Activated CD4-positive, alpha-beta T cell treated with anti-CD3 and anti-CD28 coated beads, Interleukin-2, amount 50 U/mL, for 1 hour (primary cell): ENCODE measurements at regions not wholly inside any gene's neighbourhood (a gene's known extent, or its start where the extent isn't known, plus 50 kb on each side); places are given as distances from the start of the nearest gene placed in this dataset.
"Not testable (repeated sequence)": the region's sequence is repeated elsewhere in the genome, so short reads cannot be mapped to it uniquely, and the experiment has no call there.

ENCODE experiments used
- DNase-seq: peaks from one replicate; pipeline ENCODE4 v3.0.0-alpha.2; 2020

GRCh38 chr20:51955756-51956155, 153.4 kb upstream of the SALL4 start:
- no peak for DNase-seq

- DNase-seq = no peak
Measured at GRCh38 chr20:51953731-51954340, 151.5 kb upstream of the SALL4 start.

GRCh38 chr20:51950926-51951325, 148.6 kb upstream of the SALL4 start:
- no peak for DNase-seq

- DNase-seq = no peak
Measured at GRCh38 chr20:51946586-51946985, 144.3 kb upstream of the SALL4 start.

GRCh38 chr20:51945881-51946280, 143.6 kb upstream of the SALL4 start:
- no peak for DNase-seq

GRCh38 chr20:51945177-51945576, 142.9 kb upstream of the SALL4 start:
- no peak for DNase-seq

GRCh38 chr20:51943761-51944160, 141.4 kb upstream of the SALL4 start:
- DNase-seq = no peak

GRCh38 chr20:51943326-51943725, 141.0 kb upstream of the SALL4 start:
- not testable (repeated sequence) for DNase-seq

GRCh38 chr20:51941503-51941902, 139.2 kb upstream of the SALL4 start:
- DNase-seq = no peak

GRCh38 chr20:51939259-51939585, 136.9 kb upstream of the SALL4 start:
- DNase-seq = no peak

GRCh38 chr20:51938559-51939258, 136.4 kb upstream of the SALL4 start:
- DNase-seq = no peak

GRCh38 chr20:51937779-51938178, 135.5 kb upstream of the SALL4 start:
- DNase-seq = no peak

GRCh38 chr20:51936377-51936776, 134.1 kb upstream of the SALL4 start:
- no peak for DNase-seq

- DNase-seq = no peak
Measured at GRCh38 chr20:51935003-51935358, 132.7 kb upstream of the SALL4 start.

- DNase-seq = no peak
Measured at GRCh38 chr20:51934301-51935002, 132.1 kb upstream of the SALL4 start.

- no peak for DNase-seq
Measured at GRCh38 chr20:51931371-51931781, 129.1 kb upstream of the SALL4 start.

GRCh38 chr20:51930775-51931174, 128.5 kb upstream of the SALL4 start:
- no peak for DNase-seq

- DNase-seq = no peak
Measured at GRCh38 chr20:51928931-51929330, 126.6 kb upstream of the SALL4 start.

- not testable (repeated sequence) for DNase-seq
Measured at GRCh38 chr20:51927970-51928369, 125.6 kb upstream of the SALL4 start.

- DNase-seq = no peak
Measured at GRCh38 chr20:51926670-51927305, 124.5 kb upstream of the SALL4 start.

GRCh38 chr20:51924509-51924908, 122.2 kb upstream of the SALL4 start:
- no peak for DNase-seq

GRCh38 chr20:51923633-51924032, 121.3 kb upstream of the SALL4 start:
- no peak for DNase-seq

GRCh38 chr20:51922812-51923211, 120.5 kb upstream of the SALL4 start:
- not testable (repeated sequence) for DNase-seq

- no peak for DNase-seq
Measured at GRCh38 chr20:51918561-51918960, 116.2 kb upstream of the SALL4 start.
